GM12878 (cell line): ENCODE measurements at regions not wholly inside any gene's neighbourhood (a gene's known extent, or its start where the extent isn't known, plus 50 kb on each side); places are given as distances from the start of the nearest gene placed in this dataset.

Experiments used
- ATAC-seq: fragments of 200-7000 bp; cut with Tn5 transposase; 3 replicates; pipeline ENCODE4 v1.9.1; 2020; ENCODE audit warnings: mild to moderate bottlenecking, moderate library complexity
- BruUV-seq: library from RNA; stranded (reverse); fragments of 400-500 nt; replicated peaks from 2 replicates; lab custom pipeline; 2021; lab: Mats Ljungman, UMichigan
- CTCF ChIA-PET: fragments of 300-600 bp; sonication (Branson Sonifier 250); formaldehyde crosslinking; extraction: SDS; loops from one replicate; lab custom pipeline; 2021; ENCODE audit warnings: inconsistent platforms; lab: Yijun Ruan, JAX
- POLR2A ChIA-PET: fragments of 350-600 bp; formaldehyde crosslinking; extraction: SDS; loops from one replicate; lab custom pipeline; 2021; ENCODE audit warnings: inconsistent platforms; lab: Charles Lee
- RAD21 ChIA-PET: fragments of 300-600 bp; sonication (Branson Sonifier 250); formaldehyde crosslinking; loops from one replicate; lab custom pipeline; 2023; ENCODE audit warnings: antibody characterized with exemption; ENCODE audit not compliant: unreplicated experiment; lab: Charles Lee
- SMC1A ChIA-PET: fragments of 300-600 bp; sonication (Branson Sonifier 250); formaldehyde crosslinking; loops from one replicate; lab custom pipeline; 2023; ENCODE audit not compliant: unreplicated experiment, uncharacterized antibody; lab: Charles Lee
- DNase-seq: peaks from one replicate; pipeline ENCODE4 v3.0.0-alpha.2; 2011; ENCODE audit warnings: low read depth, low spot score
- FAIRE-seq: peaks from 3 replicates; lab custom pipeline; 2011; peaks lifted over from hg19 to GRCh38; lab: Jason Lieb, UNC
- H2AFZ ChIP-seq: 2 replicates; pipeline ENCODE4 v1.6.0; 2011; ENCODE audit warnings: low read depth, low read length, control low read depth; ENCODE audit not compliant: control insufficient read depth
- H3K27ac ChIP-seq: 2 replicates; pipeline ENCODE4 v1.5.1; 2011; ENCODE audit warnings: control low read depth; ENCODE audit not compliant: control insufficient read depth, insufficient read depth
- H3K27me3 ChIP-seq, 2 experiments: replicated peaks in 1 of 2; 2 replicates each; pipeline versions ENCODE4 v1.6.0 to v1.6.1; 2011; ENCODE audit warnings: low read length in 1 of 2; ENCODE audit not compliant: control insufficient read depth in 2 of 2, insufficient read depth in 2 of 2
- H3K36me3 ChIP-seq, 2 experiments: 2 replicates each; pipeline ENCODE4 v1.5.1; 2011; ENCODE audit warnings: low read length in 1 of 2; ENCODE audit not compliant: control insufficient read depth in 2 of 2, insufficient read depth in 2 of 2
- H3K4me1 ChIP-seq: 2 replicates; pipeline ENCODE4 v1.6.1; 2011; ENCODE audit warnings: mild to moderate bottlenecking, low read length, moderate library complexity, mixed read lengths; ENCODE audit not compliant: control insufficient read depth, insufficient read depth
- H3K4me2 ChIP-seq: 2 replicates; pipeline ENCODE4 v1.6.0; 2011; ENCODE audit warnings: control low read depth; ENCODE audit not compliant: control insufficient read depth, insufficient read depth
- H3K4me3 ChIP-seq: fragments of 200-600 bp; sonication (generic); 2 replicates; pipeline ENCODE4 v1.5.1; 2016
- H3K79me2 ChIP-seq: 2 replicates; pipeline ENCODE4 v1.6.0; 2011; ENCODE audit warnings: low read length; ENCODE audit not compliant: control insufficient read depth, insufficient read depth
- H3K9ac ChIP-seq: 2 replicates; pipeline ENCODE4 v1.8.0; 2011; ENCODE audit warnings: low read length, control low read depth, mixed read lengths; ENCODE audit not compliant: control insufficient read depth, insufficient read depth
- H3K9me3 ChIP-seq: replicated peaks from 3 replicates; pipeline ENCODE4 v1.5.1; 2011; ENCODE audit warnings: mild to moderate bottlenecking, low read length; ENCODE audit not compliant: control insufficient read depth, insufficient read depth
- H4K20me1 ChIP-seq: 2 replicates; pipeline ENCODE4 v1.6.0; 2011; ENCODE audit not compliant: control insufficient read depth, insufficient read depth
- FOXK2 ChIP-seq: fragments of 450-650 bp; IDR thresholded peaks from 2 replicates; pipeline ENCODE4 v1.6.1; 2017; ENCODE audit warnings: mild to moderate bottlenecking, moderate library complexity
- HCFC1 ChIP-seq: fragments of 150-350 bp; IDR thresholded peaks from 2 replicates; pipeline ENCODE4 v1.6.1; 2014; ENCODE audit warnings: low read length
- KAT2A ChIP-seq: conservative IDR thresholded peaks from 2 replicates; pipeline ENCODE4 v1.6.1; 2011; ENCODE audit warnings: low read depth, low read length; ENCODE audit not compliant: control insufficient read depth
- MTA2 ChIP-seq: fragments of 450-650 bp; IDR thresholded peaks from 2 replicates; pipeline ENCODE4 v1.6.1; 2016; ENCODE audit warnings: low read depth, mild to moderate bottlenecking, moderate library complexity
- RELB ChIP-seq: fragments of 450-650 bp; IDR thresholded peaks from 2 replicates; pipeline ENCODE4 v1.6.1; 2017; ENCODE audit warnings: low read depth, mild to moderate bottlenecking, moderate library complexity
- RFX5 ChIP-seq: IDR thresholded peaks from 2 replicates; pipeline ENCODE4 v1.6.1; 2011; ENCODE audit warnings: low read depth, low read length, improper control_type of control experiment
- STAT3 ChIP-seq: IDR thresholded peaks from 2 replicates; pipeline ENCODE4 v1.6.1; 2011; ENCODE audit warnings: low read depth, low read length, improper control_type of control experiment
- WGBS: methylation state at CpG from one replicate; pipeline ENCODE4 v1.1.6; 2016; ENCODE audit warnings: low lambda C conversion rate; ENCODE audit not compliant: insufficient replicate concordance, insufficient coverage; ENCODE audit errors: missing lambda C conversion rate; 5-methylcytosine and 5-hydroxymethylcytosine counted together
- in situ Hi-C: fragments of 300-500 bp; cut with MboI; formaldehyde crosslinking; loops from 9 replicates; pipeline ENCODE4 v1.14.3; 2018; ENCODE audit warnings: mixed read lengths
- intact Hi-C: fragments of 100-400 bp; cut with micrococcal nuclease; formaldehyde crosslinking; loops from one replicate; pipeline ENCODE4 v1.14.2; 2022; ENCODE audit not compliant: unreplicated experiment
- TF ChIP-seq, protein P1 (sequence below): fragments of 150-350 bp; IDR thresholded peaks from 2 replicates; pipeline ENCODE4 v1.6.1; 2016; ENCODE audit warnings: low read depth, low read length

DNA sequence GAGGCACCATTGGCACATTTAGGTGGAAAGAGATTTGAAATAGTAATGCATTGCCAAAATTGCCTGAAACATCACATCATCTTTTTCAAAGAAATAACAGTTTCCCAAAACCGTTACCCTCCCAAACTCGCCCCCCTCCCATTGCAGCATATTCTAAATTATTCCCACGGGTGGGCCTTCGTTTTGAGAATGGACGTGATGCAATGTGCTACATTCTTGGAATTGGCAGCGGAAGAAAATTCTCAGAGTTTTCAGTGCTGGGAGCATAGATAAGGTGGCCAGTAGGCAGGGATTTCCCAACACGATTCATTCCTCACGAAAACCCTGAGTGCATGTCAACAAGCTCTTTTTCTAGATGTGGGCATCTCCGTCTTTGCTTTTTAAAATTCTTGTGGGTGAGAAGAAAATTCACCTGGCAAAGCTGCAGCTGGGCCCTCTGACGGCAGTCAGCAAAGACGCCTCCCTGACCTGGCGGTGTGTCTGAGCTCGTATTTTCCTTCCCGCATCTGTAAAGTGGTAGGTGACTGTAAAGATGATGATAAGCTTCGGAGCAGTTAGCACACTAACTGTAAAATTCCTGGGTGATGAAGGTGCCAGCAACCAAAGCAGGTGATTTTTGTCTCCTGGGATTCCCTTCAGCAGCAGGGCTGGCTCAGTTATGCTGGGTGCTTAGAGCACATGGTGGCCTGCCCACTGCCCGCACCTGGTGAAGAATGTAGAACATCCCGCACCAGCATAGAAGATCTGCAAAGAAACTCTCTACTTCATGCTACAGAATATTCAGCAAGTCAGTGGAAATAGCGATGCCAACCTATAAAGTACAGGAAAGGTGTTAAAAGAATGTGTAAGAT lies 141.9 kb upstream of the KLF6 start:
- SMC1A ChIA-PET = interaction anchor here (0.8 to 1.8 kb wide), 3 partner anchors 24 to 50 kb away, joined by 3 to 4 read pairs (median 3); no protein-coding TSS in a partner anchor
- H3K4me1 ChIP-seq = no peaks in the 10 kb centered on the region
- no peak overlapping the region for H2AFZ ChIP-seq
- POLR2A ChIA-PET = no interaction called here
- H3K9ac ChIP-seq = no peak overlapping the region
- ATAC-seq (no peak), FAIRE-seq (no peak), DNase-seq (no peak)
- 57% methylated on average over 18 of the region's 18 CpGs for WGBS
- H3K27ac ChIP-seq = no peak overlapping the region
- no peak overlapping the region for H3K4me2 ChIP-seq
- RAD21 ChIA-PET = no interaction called here
- no peak for TF ChIP-seq RFX5
- no peak for TF ChIP-seq RELB
- no peak for TF ChIP-seq FOXK2
- TF ChIP-seq MTA2 = no peak
- H4K20me1 ChIP-seq = no peaks in the 10 kb centered on the region
- no peaks in the 10 kb centered on the region for H3K9me3 ChIP-seq
- CTCF ChIA-PET = no interaction called here
- H3K4me3 ChIP-seq = no peak overlapping the region
- H3K36me3 ChIP-seq = no peaks in the 10 kb centered on the region
- BruUV-seq = no TSS peak
- H3K27me3 ChIP-seq = no peaks in the 10 kb centered on the region
- in situ Hi-C loops = no loop called here
- intact Hi-C loops = no loop called here
- no peaks in the 10 kb centered on the region for H3K79me2 ChIP-seq

GRCh38 chr10:3926258-3926657 lies 141.2 kb upstream of the KLF6 start:
- no TSS peak for BruUV-seq
- TF ChIP-seq KAT2A (no peak), HCFC1 (no peak), STAT3 (no peak), RELB (no peak)
- TF ChIP-seq, protein P1, sequence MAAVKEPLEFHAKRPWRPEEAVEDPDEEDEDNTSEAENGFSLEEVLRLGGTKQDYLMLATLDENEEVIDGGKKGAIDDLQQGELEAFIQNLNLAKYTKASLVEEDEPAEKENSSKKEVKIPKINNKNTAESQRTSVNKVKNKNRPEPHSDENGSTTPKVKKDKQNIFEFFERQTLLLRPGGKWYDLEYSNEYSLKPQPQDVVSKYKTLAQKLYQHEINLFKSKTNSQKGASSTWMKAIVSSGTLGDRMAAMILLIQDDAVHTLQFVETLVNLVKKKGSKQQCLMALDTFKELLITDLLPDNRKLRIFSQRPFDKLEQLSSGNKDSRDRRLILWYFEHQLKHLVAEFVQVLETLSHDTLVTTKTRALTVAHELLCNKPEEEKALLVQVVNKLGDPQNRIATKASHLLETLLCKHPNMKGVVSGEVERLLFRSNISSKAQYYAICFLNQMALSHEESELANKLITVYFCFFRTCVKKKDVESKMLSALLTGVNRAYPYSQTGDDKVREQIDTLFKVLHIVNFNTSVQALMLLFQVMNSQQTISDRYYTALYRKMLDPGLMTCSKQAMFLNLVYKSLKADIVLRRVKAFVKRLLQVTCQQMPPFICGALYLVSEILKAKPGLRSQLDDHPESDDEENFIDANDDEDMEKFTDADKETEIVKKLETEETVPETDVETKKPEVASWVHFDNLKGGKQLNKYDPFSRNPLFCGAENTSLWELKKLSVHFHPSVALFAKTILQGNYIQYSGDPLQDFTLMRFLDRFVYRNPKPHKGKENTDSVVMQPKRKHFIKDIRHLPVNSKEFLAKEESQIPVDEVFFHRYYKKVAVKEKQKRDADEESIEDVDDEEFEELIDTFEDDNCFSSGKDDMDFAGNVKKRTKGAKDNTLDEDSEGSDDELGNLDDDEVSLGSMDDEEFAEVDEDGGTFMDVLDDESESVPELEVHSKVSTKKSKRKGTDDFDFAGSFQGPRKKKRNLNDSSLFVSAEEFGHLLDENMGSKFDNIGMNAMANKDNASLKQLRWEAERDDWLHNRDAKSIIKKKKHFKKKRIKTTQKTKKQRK = no peak

More at GRCh38 chr10:3926258-3926657, 141.2 kb upstream of the KLF6 start:
- 73% methylated on average over 4 of the region's 4 CpGs for WGBS
- ChIA-PET RAD21 (no interaction called here), CTCF (no interaction called here), POLR2A (no interaction called here), SMC1A (interaction anchor here (0.9 kb wide), 1 partner anchor 24 kb away, joined by 3 read pairs; no protein-coding TSS in a partner anchor)
- DNase-seq (no peak), FAIRE-seq (no peak), ATAC-seq (no peak)
- Histone ChIP-seq H3K36me3 (no peaks in the 10 kb centered on the region), H3K27ac (no peak overlapping the region), H3K79me2 (no peaks in the 10 kb centered on the region), H2AFZ (no peak overlapping the region), H3K4me1 (no peaks in the 10 kb centered on the region), H3K9me3 (no peaks in the 10 kb centered on the region), H3K27me3 (no peaks in the 10 kb centered on the region), H4K20me1 (no peaks in the 10 kb centered on the region), H3K9ac (no peak overlapping the region), H3K4me2 (no peak overlapping the region), H3K4me3 (no peak overlapping the region)
- in situ Hi-C loops = no loop called here
- intact Hi-C loops = no loop called here
